ENCODE measurements at regions not wholly inside any gene's neighbourhood (a gene's known extent, or its start where the extent isn't known, plus 50 kb on each side); places are given as distances from the start of the nearest gene placed in this dataset.

DNA sequence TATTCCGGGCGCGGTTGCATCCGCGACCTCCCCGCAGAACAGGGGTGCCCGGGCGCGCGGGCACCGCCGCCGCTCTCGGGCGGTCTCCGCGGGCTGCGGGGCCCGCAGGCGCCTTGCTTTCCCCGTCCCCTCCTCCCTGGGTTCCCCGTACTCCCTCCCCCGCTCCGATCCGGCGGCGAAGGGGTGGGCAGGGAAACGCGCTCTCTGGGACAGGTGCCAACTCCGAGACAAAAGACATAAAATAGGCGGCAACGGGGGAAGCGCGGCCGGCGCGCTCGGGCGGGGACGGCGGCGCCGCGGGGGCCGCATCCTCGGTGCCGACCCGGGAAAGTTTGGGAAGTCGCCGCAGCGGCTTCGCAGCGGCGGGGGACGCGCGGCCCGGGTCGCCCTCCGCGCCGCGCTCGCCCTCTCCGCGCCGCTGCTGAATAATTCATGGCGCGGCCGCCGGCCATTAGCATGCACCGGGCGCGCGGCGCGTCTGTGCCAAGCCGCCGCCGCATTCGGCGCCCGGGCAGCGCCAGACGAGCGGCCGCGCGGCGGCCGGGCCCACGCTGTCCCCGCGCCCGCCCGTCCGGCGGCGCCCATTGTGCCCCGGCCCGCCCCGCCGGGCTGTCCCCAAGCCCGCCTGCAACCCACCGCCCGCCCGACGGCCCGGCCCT lies 78.7 kb upstream of the PPARA start:
- H3K27me3 ChIP-seq (replicated peaks; ENCODE audit: insufficient read depth), result no peaks in the 10 kb centered on the region
- TF ChIP-seq CTCF (IDR thresholded peaks at IDR 0.05), result no peak
- H3K36me3 ChIP-seq, result no peaks in the 10 kb centered on the region
- H3K9me3 ChIP-seq, result no peaks in the 10 kb centered on the region
- peak; percentile 16 for ATAC-seq (ENCODE audit: insufficient number of reproducible peaks, low FRiP score, low read depth)
- peaks cover 16 to 57% of the 10 kb centered on the region in 2 donors for H3K4me1 ChIP-seq (ENCODE audit: control insufficient read depth in 1 of 2, low read depth in 2 of 2)
- peak; percentile 72 for DNase-seq (ENCODE audit: low spot score)
- H3K4me3 ChIP-seq, result peak overlapping the region; percentile 86
- peak overlapping the region; percentile 96 to 98 for H3K27ac ChIP-seq

GRCh38 chr22:46072110-46072881 lies 78.0 kb upstream of the PPARA start:
- Histone ChIP-seq H3K4me3 (peak overlapping the region; percentile 86), H3K4me1 (ENCODE audit: control insufficient read depth in 1 of 2, low read depth in 2 of 2) (peaks cover 16 to 57% of the 10 kb centered on the region in 2 donors), H3K27me3 (replicated peaks; ENCODE audit: insufficient read depth) (no peaks in the 10 kb centered on the region), H3K27ac (peak overlapping the region; percentile 96 to 98), H3K9me3 (no peaks in the 10 kb centered on the region), H3K36me3 (no peaks in the 10 kb centered on the region)
- DNase-seq (ENCODE audit: low spot score), result no peak
- no peak for ATAC-seq (ENCODE audit: insufficient number of reproducible peaks, low FRiP score, low read depth)
- no peak for TF ChIP-seq CTCF (IDR thresholded peaks at IDR 0.05)

- no peak for TF ChIP-seq CTCF (IDR thresholded peaks at IDR 0.05)
- peak overlapping the region; percentile 96 to 98 for H3K27ac ChIP-seq
- no peak for ATAC-seq (ENCODE audit: insufficient number of reproducible peaks, low FRiP score, low read depth)
- H3K4me1 ChIP-seq (ENCODE audit: control insufficient read depth in 1 of 2, low read depth in 2 of 2), result peaks cover 15 to 57% of the 10 kb centered on the region in 2 donors
- no peaks in the 10 kb centered on the region for H3K27me3 ChIP-seq (replicated peaks; ENCODE audit: insufficient read depth)
- no peaks in the 10 kb centered on the region for H3K9me3 ChIP-seq
- H3K4me3 ChIP-seq, result peak overlapping the region; percentile 86
- H3K36me3 ChIP-seq, result no peaks in the 10 kb centered on the region
- DNase-seq (ENCODE audit: low spot score), result no peak
These were observed 77.2 kb upstream of the PPARA start for GRCh38 chr22:46072981-46073682.

DNA sequence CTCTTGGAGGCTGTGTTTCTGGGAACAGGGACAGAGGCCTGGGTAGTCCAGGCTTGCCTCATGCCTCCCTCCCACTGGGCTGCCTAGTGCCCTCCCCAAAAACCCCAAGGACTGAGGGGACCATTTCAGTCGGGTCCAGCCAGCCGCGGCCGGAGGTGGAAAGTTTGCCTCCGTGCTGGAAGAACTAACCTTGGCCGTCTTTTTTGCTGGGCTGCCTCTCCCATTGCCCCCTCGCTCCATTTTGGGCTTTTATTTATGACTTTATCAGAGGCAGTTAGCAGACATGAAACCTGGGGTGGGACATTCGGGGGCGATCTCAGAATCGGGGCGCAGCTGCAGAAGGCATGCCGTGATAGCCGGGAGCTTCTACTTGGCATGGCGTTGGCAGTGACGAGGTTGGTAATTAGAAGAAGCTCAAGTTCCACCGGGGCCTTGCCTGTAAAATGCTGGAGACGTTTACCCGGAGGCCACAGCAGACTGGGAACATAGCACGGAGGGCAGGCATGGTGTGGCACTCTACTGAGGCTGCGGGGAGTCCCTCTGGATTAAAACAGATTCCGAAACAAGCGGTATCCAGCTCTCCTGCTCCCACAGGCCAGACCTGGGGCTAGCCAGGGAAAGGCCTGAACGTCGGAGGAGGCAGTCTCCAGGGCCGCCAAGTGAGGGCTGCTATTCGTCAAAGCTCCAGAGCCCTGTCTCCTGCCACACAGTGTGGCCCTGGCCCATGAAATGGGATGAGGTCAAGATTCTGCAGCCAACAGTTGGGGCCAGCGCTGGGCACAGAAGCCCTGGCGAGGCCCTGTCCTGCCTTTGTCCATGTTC lies 76.4 kb upstream of the PPARA start:
- Histone ChIP-seq H3K9me3 (no peaks in the 10 kb centered on the region), H3K27me3 (replicated peaks; ENCODE audit: insufficient read depth) (no peaks in the 10 kb centered on the region), H3K27ac (peak overlapping the region; percentile 96 to 98), H3K4me1 (ENCODE audit: control insufficient read depth in 1 of 2, low read depth in 2 of 2) (peaks cover 16 to 57% of the 10 kb centered on the region in 2 donors), H3K4me3 (peak overlapping the region; percentile 86), H3K36me3 (no peaks in the 10 kb centered on the region)
- ATAC-seq (ENCODE audit: insufficient number of reproducible peaks, low FRiP score, low read depth) (no peak), DNase-seq (ENCODE audit: low spot score) (no peak)
- TF ChIP-seq CTCF (IDR thresholded peaks at IDR 0.05), result no peak

Data from thoracic aorta (tissue), 2 donors.